ENCODE measurements at regions not wholly inside any gene's neighbourhood (a gene's known extent, or its start where the extent isn't known, plus 50 kb on each side); places are given as distances from the start of the nearest gene placed in this dataset.

DNA sequence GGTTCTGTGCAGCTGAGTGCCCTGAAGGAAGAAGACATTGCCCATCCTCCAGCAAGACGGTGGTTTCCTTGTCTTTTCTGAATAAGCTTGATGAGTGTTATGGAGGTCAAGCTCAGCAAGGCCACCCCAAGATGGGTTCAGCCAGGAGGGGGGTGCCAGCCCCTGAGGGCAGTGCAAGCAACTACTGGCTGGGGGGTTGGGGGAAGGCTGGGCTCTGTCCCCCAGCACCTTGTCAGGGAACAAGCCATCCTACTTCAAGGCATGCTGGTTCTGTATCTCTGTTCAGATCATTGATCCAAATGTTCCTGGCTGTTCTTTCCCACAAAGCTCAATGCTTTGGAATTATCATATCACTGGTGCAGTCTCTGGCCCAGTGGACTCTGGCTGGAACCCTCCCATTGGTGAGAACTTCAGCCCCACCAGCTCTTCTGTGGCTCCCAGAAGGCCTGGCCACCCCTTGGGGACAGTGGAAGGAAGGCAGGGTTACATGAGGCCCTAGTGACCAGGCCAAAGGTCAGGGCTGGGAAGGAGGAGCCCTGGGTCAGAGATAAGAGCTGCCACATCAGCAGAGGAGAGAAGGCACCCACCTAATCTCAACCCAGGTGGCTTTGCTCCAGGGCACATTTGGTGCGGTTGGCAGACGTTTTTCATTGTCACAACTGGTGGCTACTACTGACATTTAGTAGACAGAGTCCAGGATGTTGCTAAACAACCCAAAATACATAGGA is 280.2 kb downstream of the IRX2 start:
- TF ChIP-seq POLR2A (IDR thresholded peaks at IDR 0.05; ENCODE audit: low read length) (no peak), GATA1 (IDR thresholded peaks at IDR 0.05; ENCODE audit: low read depth, low read length) (no peak)
